HepG2 (cell line): ENCODE measurements at regions not wholly inside any gene's neighbourhood (a gene's known extent, or its start where the extent isn't known, plus 50 kb on each side); places are given as distances from the start of the nearest gene placed in this dataset.

ENCODE experiments used
- CBX5 ChIP-seq: sonication (generic); formaldehyde crosslinking; IDR thresholded peaks from 2 replicates; pipeline ENCODE4 v1.4.0; 2020; ENCODE audit warnings: missing genetic modification reagents, borderline replicate concordance
- CTCF ChIP-seq: sonication (generic); formaldehyde crosslinking; IDR thresholded peaks from 2 replicates; pipeline ENCODE4 v1.5.0; 2020; ENCODE audit warnings: mild to moderate bottlenecking, missing genetic modification reagents, moderate library complexity
- EP300 ChIP-seq, 3 experiments: sonication (generic) in 1 of 3; formaldehyde crosslinking in 1 of 3; IDR thresholded peaks; 2 replicates each; pipeline versions ENCODE4 v1.5.1 to v1.6.1; 2011 to 2020; ENCODE audit warnings: low read depth in 2 of 3, low read length in 2 of 3, borderline replicate concordance in 1 of 3, improper control_type of control experiment in 1 of 3, mild to moderate bottlenecking in 1 of 3, missing genetic modification reagents in 1 of 3, moderate library complexity in 1 of 3
- NR2C2 ChIP-seq: sonication (generic); formaldehyde crosslinking; IDR thresholded peaks from 2 replicates; pipeline ENCODE4 v1.4.0; 2020; ENCODE audit warnings: missing genetic modification reagents, mild to moderate bottlenecking, moderate library complexity, borderline replicate concordance
- SETDB1 ChIP-seq: sonication (generic); formaldehyde crosslinking; IDR thresholded peaks from 2 replicates; pipeline ENCODE4 v1.5.1; 2020; ENCODE audit warnings: missing genetic modification reagents, mild to moderate bottlenecking, borderline replicate concordance
- SP5 ChIP-seq: IDR thresholded peaks from 2 replicates; pipeline ENCODE4 v1.6.1; 2016; ENCODE audit warnings: low read depth, borderline replicate concordance
- USF2 ChIP-seq, 2 experiments: sonication (generic) in 1 of 2; formaldehyde crosslinking in 1 of 2; IDR thresholded peaks; 2 replicates each; pipeline versions ENCODE4 v1.5.1 to v1.6.1; 2011 to 2020; ENCODE audit warnings: borderline replicate concordance in 1 of 2, low read depth in 1 of 2, low read length in 1 of 2, mild to moderate bottlenecking in 1 of 2, missing genetic modification reagents in 1 of 2, moderate library complexity in 1 of 2
- ZBTB26 ChIP-seq: IDR thresholded peaks from 2 replicates; pipeline ENCODE4 v1.6.1; 2016; ENCODE audit warnings: missing compliant biosample characterization, missing genetic modification reagents, borderline replicate concordance
- ZNF121 ChIP-seq: sonication (generic); formaldehyde crosslinking; IDR thresholded peaks from 2 replicates; pipeline ENCODE4 v1.5.0; 2020; ENCODE audit warnings: mild to moderate bottlenecking, missing genetic modification reagents
- ZNF639 ChIP-seq: conservative IDR thresholded peaks from 2 replicates; pipeline ENCODE4 v1.6.1; 2018; ENCODE audit warnings: missing genetic modification reagents
- ZNF747 ChIP-seq: sonication (generic); formaldehyde crosslinking; IDR thresholded peaks from 2 replicates; pipeline ENCODE4 v1.8.1; 2023; ENCODE audit warnings: missing genetic modification reagents, mild to moderate bottlenecking, borderline replicate concordance
- ZSCAN29 ChIP-seq: sonication (generic); formaldehyde crosslinking; conservative IDR thresholded peaks from 2 replicates; pipeline ENCODE4 v1.4.0; 2020; ENCODE audit warnings: mild to moderate bottlenecking, missing genetic modification reagents

- TF ChIP-seq CBX5: no peak
- TF ChIP-seq EP300 (IDR thresholded peaks at IDR 0.05; ENCODE audit: low read depth in 2 of 2, low read length in 2 of 2): no peak
- TF ChIP-seq EP300 (CRISPR knock-in tag; IDR thresholded peaks at IDR 0.05; ENCODE audit: borderline replicate concordance): no peak
- no peak for TF ChIP-seq ZSCAN29
- TF ChIP-seq ZNF747 (CRISPR knock-in tag): no peak
- no peak for TF ChIP-seq CTCF
- no peak for TF ChIP-seq ZBTB26 (CRISPR knock-in tag)
- TF ChIP-seq ZNF639: no peak
- TF ChIP-seq ZNF121: no peak
- TF ChIP-seq SP5 (CRISPR knock-in tag): no peak
- TF ChIP-seq NR2C2 (CRISPR knock-in tag): no peak
- TF ChIP-seq USF2 (IDR thresholded peaks at IDR 0.05; ENCODE audit: low read depth, low read length): no peak
- no peak for TF ChIP-seq USF2 (CRISPR knock-in tag; IDR thresholded peaks at IDR 0.05; ENCODE audit: borderline replicate concordance)
- TF ChIP-seq SETDB1: no peak
Measured at GRCh38 chr9:118567861-118568260, 801.4 kb downstream of the BRINP1 start.
